OCI-LY3 (cell line): ENCODE measurements at regions not wholly inside any gene's neighbourhood (a gene's known extent, or its start where the extent isn't known, plus 50 kb on each side); places are given as distances from the start of the nearest gene placed in this dataset.

Experiments used
- H2AFZ ChIP-seq: fragments of 200-600, 300-600 bp; shearing (Covaris generic); 2 replicates; pipeline ENCODE4 v1.6.0; 2014; ENCODE audit warnings: antibody characterized with exemption, low read depth, low read length
- H3K27ac ChIP-seq: fragments of 200-600, 300-600 bp; sonication (generic); 2 replicates; pipeline ENCODE4 v1.5.1; 2014; ENCODE audit warnings: mild to moderate bottlenecking, low read length, moderate library complexity, mixed read lengths
- H3K27me3 ChIP-seq: fragments of 200-600, 300-600 bp; sonication (generic); 2 replicates; pipeline ENCODE4 v1.6.1; 2014; ENCODE audit warnings: low read depth, low read length, mixed read lengths
- H3K36me3 ChIP-seq: fragments of 200-600, 300-600 bp; sonication (generic); replicated peaks from 2 replicates; pipeline ENCODE3; 2014; ENCODE audit warnings: low read depth, low read length, mixed read lengths
- H3K4me1 ChIP-seq: fragments of 300-600, 200-600 bp; sonication (generic); 2 replicates; pipeline ENCODE4 v1.6.1; 2014; ENCODE audit warnings: low read length, mixed read lengths
- H3K4me2 ChIP-seq: fragments of 200-600, 300-600 bp; sonication (generic); 2 replicates; pipeline ENCODE4 v1.6.1; 2014; ENCODE audit warnings: low read length, mixed read lengths
- H3K4me3 ChIP-seq: fragments of 300-600, 200-600 bp; sonication (generic); 2 replicates; pipeline ENCODE4 v1.5.1; 2014; ENCODE audit warnings: antibody characterized with exemption, mild to moderate bottlenecking, low read length, moderate library complexity
- H3K79me2 ChIP-seq: fragments of 300-600, 200-600 bp; shearing (Covaris generic); 2 replicates; pipeline ENCODE4 v1.6.1; 2014; ENCODE audit warnings: mild to moderate bottlenecking, low read length, mixed read lengths
- H3K9ac ChIP-seq: fragments of 300-600, 200-600 bp; shearing (Covaris generic); 2 replicates; pipeline ENCODE4 v1.6.0; 2014; ENCODE audit warnings: mild to moderate bottlenecking, low read length, moderate library complexity
- H3K9me3 ChIP-seq: fragments of 200-600, 300-600 bp; shearing (Covaris generic); 2 replicates; pipeline ENCODE4 v1.6.1; 2014; ENCODE audit warnings: low read length, mixed read lengths; ENCODE audit not compliant: insufficient read depth
- H4K20me1 ChIP-seq: fragments of 200-600, 300-600 bp; sonication (generic); 2 replicates; pipeline ENCODE4 v1.6.1; 2016; ENCODE audit warnings: low read length, mixed read lengths; ENCODE audit not compliant: insufficient read depth
- EZH2phosphoT487 ChIP-seq: fragments of 200-600 bp; shearing (Covaris generic); IDR thresholded peaks from 2 replicates; pipeline ENCODE4 v1.6.1; 2018; ENCODE audit warnings: antibody characterized with exemption, mixed run types, low read depth
- TF ChIP-seq, protein P1 (sequence below): fragments of 200-600, 300-600 bp; sonication (generic); IDR thresholded peaks from 2 replicates; pipeline ENCODE4 v1.5.1; 2014; ENCODE audit warnings: antibody characterized with exemption, low read length, low read depth

DNA sequence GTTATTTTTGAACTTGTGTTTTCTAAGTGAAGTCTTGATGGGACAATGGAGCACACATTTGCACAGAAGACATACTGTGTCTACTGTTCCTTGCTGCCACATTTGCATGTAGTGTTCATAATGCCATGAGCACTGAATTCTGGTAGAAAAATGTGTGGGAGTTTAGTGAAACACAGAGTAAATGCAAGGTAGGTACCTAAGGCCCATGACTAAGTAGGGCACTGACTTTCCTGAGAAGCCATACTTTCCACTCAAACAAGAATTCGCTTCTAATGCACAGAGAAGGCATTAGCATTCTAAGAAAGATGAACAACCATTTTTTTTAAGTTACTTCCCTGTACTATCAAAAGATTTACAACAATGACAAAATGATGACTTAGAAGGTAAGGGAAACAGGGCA, 282.2 kb downstream of the MAN2A1 start:
- peaks cover 5% of the 10 kb centered on the region; the same call in 1 of the 2 replicates for H3K4me1 ChIP-seq
- no peaks in the 10 kb centered on the region for H3K79me2 ChIP-seq
- no peak overlapping the region for H3K4me2 ChIP-seq
- TF ChIP-seq, protein P1, sequence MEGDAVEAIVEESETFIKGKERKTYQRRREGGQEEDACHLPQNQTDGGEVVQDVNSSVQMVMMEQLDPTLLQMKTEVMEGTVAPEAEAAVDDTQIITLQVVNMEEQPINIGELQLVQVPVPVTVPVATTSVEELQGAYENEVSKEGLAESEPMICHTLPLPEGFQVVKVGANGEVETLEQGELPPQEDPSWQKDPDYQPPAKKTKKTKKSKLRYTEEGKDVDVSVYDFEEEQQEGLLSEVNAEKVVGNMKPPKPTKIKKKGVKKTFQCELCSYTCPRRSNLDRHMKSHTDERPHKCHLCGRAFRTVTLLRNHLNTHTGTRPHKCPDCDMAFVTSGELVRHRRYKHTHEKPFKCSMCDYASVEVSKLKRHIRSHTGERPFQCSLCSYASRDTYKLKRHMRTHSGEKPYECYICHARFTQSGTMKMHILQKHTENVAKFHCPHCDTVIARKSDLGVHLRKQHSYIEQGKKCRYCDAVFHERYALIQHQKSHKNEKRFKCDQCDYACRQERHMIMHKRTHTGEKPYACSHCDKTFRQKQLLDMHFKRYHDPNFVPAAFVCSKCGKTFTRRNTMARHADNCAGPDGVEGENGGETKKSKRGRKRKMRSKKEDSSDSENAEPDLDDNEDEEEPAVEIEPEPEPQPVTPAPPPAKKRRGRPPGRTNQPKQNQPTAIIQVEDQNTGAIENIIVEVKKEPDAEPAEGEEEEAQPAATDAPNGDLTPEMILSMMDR = no peak
- TF ChIP-seq EZH2phosphoT487 = no peak
- no peaks in the 10 kb centered on the region for H3K9me3 ChIP-seq
- H3K36me3 ChIP-seq = no peaks in the 10 kb centered on the region
- H3K4me3 ChIP-seq = no peak overlapping the region
- H4K20me1 ChIP-seq = no peaks in the 10 kb centered on the region
- no peak overlapping the region for H3K9ac ChIP-seq
- H3K27ac ChIP-seq = no peak overlapping the region
- H3K27me3 ChIP-seq = no peaks in the 10 kb centered on the region
- no peak overlapping the region for H2AFZ ChIP-seq

DNA sequence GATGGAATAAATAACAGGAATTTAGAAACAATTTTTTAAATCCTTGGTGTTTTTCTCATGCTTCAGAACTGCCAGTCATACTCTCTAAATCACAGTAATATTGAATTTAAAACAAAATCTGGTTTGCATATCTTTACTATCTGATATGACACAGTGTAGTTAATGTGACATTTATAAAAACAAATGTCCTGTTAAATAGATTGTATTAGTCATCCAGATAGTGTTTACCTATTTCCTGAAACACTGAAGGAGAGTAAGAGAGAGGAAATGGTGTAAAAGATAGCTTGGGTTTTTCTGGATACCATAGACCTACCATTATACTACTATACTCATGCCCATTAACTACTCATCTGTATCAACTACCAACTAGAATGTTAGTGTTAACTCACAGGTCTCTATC, 292.3 kb downstream of the MAN2A1 start:
- H4K20me1 ChIP-seq = no peaks in the 10 kb centered on the region
- TF ChIP-seq EZH2phosphoT487 = no peak
- TF ChIP-seq, protein P1 = no peak
- no peaks in the 10 kb centered on the region for H3K36me3 ChIP-seq
- H3K79me2 ChIP-seq = no peaks in the 10 kb centered on the region
- no peak overlapping the region for H3K4me3 ChIP-seq
- H3K27me3 ChIP-seq = no peaks in the 10 kb centered on the region
- no peak overlapping the region for H2AFZ ChIP-seq
- H3K27ac ChIP-seq = no peak overlapping the region
- H3K4me1 ChIP-seq = no peaks in the 10 kb centered on the region
- no peak overlapping the region for H3K9ac ChIP-seq
- H3K4me2 ChIP-seq = no peak overlapping the region
- no peaks in the 10 kb centered on the region for H3K9me3 ChIP-seq

DNA sequence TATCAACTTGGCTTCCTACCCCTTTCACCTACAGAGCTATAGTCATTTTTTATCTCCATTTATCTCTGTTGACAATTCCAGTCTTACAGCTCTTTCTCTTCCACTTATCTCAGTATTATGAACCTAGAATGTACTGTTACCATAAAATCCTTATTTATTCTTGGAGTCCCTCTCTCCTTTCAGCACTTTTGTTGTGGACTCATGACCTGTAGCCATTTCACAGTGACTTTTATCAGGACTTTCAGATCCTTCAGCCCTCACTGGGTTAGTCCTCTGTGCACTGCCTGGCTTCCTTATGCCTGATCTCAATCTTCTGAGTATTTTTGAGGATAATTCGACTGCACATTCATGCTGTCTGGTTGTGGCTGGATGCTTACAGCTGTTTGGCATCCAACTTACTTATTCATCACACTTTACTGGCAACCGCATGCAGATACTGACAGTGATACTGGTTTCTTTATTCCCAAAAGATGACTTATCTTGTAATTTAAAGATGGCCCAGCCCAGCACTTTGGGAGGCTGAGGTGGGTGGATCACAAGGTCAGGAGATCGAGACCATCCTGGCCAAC, 293.3 kb downstream of the MAN2A1 start:
- Histone ChIP-seq H2AFZ (no peak overlapping the region), H3K36me3 (no peaks in the 10 kb centered on the region), H3K27ac (no peak overlapping the region), H3K79me2 (no peaks in the 10 kb centered on the region), H3K9me3 (no peaks in the 10 kb centered on the region), H3K9ac (no peak overlapping the region), H3K4me3 (no peak overlapping the region), H3K4me1 (no peaks in the 10 kb centered on the region), H4K20me1 (no peaks in the 10 kb centered on the region), H3K4me2 (no peak overlapping the region), H3K27me3 (no peaks in the 10 kb centered on the region)
- no peak for TF ChIP-seq EZH2phosphoT487
- TF ChIP-seq, protein P1 = no peak

DNA sequence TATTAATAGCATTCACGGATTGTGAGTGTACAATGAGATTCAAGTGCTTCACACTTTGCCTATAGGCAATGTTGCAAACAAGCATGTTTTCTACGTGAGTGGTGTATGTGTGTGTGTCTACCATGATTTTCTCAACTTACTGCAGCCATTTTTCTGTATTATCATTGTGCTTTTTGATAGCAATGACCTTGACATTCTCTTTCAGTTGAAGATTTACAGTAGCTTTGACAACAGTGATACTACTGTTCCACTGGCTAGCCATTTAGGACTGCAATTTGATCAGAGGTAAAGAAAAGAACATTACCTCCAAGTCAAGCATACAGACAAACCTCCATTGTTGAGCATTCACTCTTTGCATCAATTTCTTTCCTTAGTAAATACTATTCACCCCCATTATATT, 297.0 kb downstream of the MAN2A1 start:
- no peak overlapping the region for H3K27ac ChIP-seq
- no peaks in the 10 kb centered on the region for H3K9me3 ChIP-seq
- H3K4me1 ChIP-seq = no peaks in the 10 kb centered on the region
- TF ChIP-seq, protein P1 = no peak
- TF ChIP-seq EZH2phosphoT487 = no peak
- H2AFZ ChIP-seq = no peak overlapping the region
- H3K4me3 ChIP-seq = no peak overlapping the region
- H3K36me3 ChIP-seq = no peaks in the 10 kb centered on the region
- no peaks in the 10 kb centered on the region for H3K27me3 ChIP-seq
- no peak overlapping the region for H3K9ac ChIP-seq
- no peak overlapping the region for H3K4me2 ChIP-seq
- no peaks in the 10 kb centered on the region for H4K20me1 ChIP-seq
- no peaks in the 10 kb centered on the region for H3K79me2 ChIP-seq
